ENCODE measurements at regions not wholly inside any gene's neighbourhood (a gene's known extent, or its start where the extent isn't known, plus 50 kb on each side); places are given as distances from the start of the nearest gene placed in this dataset.

DNA sequence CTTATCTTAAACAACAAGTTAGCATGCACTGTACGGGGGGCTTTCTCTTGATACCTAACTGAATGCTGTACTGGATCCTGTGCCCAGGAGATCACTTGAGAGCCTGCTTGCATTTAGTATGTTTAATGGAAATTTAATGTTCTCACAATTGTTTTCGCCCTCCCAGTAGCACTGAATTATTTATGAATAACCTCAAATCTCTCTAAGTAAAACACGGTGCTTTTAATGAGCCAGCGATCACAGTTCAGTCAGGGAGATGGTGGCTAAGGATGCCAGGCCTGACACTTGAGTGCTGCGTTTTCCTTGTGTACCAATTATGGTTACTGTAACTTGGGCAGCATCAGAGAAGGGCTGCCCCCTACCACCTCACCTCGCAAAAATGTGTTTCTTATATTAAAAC lies 115.5 kb upstream of the ADARB2 start:
- no peaks in the 10 kb centered on the region for H3K4me1 ChIP-seq (ENCODE audit: insufficient read depth)
- intact Hi-C loops (cut with DNase I), result no loop called here
- no peaks in the 10 kb centered on the region for H3K27me3 ChIP-seq
- H3K27ac ChIP-seq, result no peak overlapping the region
- no peaks in the 10 kb centered on the region for H3K36me3 ChIP-seq
- H3K9me3 ChIP-seq, result no peaks in the 10 kb centered on the region
- WGBS, 3 donors, result 83 to 93% (median 87%) methylated on average over 6 of the region's 6 CpGs
- TF ChIP-seq EP300 (IDR thresholded peaks at IDR 0.05) (no peak), POLR2A (IDR thresholded peaks at IDR 0.05) (no peak)
- TF ChIP-seq, protein P1, sequence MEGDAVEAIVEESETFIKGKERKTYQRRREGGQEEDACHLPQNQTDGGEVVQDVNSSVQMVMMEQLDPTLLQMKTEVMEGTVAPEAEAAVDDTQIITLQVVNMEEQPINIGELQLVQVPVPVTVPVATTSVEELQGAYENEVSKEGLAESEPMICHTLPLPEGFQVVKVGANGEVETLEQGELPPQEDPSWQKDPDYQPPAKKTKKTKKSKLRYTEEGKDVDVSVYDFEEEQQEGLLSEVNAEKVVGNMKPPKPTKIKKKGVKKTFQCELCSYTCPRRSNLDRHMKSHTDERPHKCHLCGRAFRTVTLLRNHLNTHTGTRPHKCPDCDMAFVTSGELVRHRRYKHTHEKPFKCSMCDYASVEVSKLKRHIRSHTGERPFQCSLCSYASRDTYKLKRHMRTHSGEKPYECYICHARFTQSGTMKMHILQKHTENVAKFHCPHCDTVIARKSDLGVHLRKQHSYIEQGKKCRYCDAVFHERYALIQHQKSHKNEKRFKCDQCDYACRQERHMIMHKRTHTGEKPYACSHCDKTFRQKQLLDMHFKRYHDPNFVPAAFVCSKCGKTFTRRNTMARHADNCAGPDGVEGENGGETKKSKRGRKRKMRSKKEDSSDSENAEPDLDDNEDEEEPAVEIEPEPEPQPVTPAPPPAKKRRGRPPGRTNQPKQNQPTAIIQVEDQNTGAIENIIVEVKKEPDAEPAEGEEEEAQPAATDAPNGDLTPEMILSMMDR (IDR thresholded peaks at IDR 0.05), result no peak
- DNase-seq, result no peak
- H3K4me3 ChIP-seq, result no peak overlapping the region

DNA sequence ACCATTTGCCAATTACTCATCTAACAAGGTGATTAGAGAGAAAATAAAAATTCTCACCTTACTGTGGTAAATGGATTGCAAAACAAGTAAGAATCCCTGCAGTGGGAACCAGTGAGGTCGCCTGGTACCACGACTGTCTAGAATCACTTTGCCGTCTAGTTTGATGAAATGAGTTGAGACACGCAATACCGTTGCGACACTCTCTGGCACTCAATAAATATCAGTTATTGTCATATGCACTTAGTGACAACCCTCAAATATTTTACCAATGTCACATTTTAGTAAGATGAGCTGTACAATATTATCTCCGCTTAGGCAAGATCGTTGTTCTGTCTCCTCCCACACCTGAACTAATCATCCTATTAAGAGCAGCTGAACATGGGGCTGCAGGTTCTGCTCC lies 114.4 kb upstream of the ADARB2 start:
- DNase-seq, result no peak
- Histone ChIP-seq H3K27ac (no peak overlapping the region), H3K4me3 (no peak overlapping the region), H3K27me3 (no peaks in the 10 kb centered on the region), H3K4me1 (ENCODE audit: insufficient read depth) (no peaks in the 10 kb centered on the region), H3K36me3 (no peaks in the 10 kb centered on the region), H3K9me3 (no peaks in the 10 kb centered on the region)
- intact Hi-C loops (cut with DNase I), result no loop called here
- 85 to 87% (median 87%) methylated on average over 8 of the region's 8 CpGs for WGBS, 3 donors
- TF ChIP-seq, protein P1 (IDR thresholded peaks at IDR 0.05), result no peak
- TF ChIP-seq EP300 (IDR thresholded peaks at IDR 0.05) (no peak), POLR2A (IDR thresholded peaks at IDR 0.05) (no peak)

DNA sequence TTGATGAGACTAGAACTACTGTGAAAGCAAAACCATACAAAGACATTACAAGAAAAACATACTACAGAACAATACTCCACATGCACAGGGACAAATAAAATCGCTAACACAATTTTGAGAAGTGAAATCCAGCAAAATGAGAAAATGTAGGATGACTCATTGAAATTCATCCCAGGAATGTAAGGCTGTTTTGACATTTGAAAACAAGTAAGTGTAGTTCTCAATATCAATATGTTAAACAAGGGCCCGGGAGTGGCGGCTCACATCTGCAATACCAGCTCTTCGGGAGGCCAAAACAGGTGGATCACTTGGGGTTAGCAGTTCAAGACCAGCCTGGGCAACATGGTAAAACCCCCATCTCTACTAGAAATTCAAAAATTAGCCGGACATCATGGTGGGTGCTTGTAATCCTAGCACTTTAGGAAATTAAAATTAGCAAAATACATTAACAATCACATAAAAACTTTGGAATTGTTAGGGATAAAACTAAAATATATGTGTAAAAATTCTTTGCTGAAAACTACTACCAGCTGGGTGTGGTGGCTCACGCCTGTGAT lies 113.7 kb upstream of the ADARB2 start:
- Histone ChIP-seq H3K4me1 (ENCODE audit: insufficient read depth) (no peaks in the 10 kb centered on the region), H3K36me3 (no peaks in the 10 kb centered on the region), H3K4me3 (no peak overlapping the region), H3K27ac (no peak overlapping the region), H3K9me3 (no peaks in the 10 kb centered on the region), H3K27me3 (no peaks in the 10 kb centered on the region)
- TF ChIP-seq POLR2A (IDR thresholded peaks at IDR 0.05), result no peak
- no peak for DNase-seq
- intact Hi-C loops (cut with DNase I), result no loop called here
- 78 to 89% (median 88%) methylated on average over 6 of the region's 6 CpGs for WGBS, 3 donors

DNA sequence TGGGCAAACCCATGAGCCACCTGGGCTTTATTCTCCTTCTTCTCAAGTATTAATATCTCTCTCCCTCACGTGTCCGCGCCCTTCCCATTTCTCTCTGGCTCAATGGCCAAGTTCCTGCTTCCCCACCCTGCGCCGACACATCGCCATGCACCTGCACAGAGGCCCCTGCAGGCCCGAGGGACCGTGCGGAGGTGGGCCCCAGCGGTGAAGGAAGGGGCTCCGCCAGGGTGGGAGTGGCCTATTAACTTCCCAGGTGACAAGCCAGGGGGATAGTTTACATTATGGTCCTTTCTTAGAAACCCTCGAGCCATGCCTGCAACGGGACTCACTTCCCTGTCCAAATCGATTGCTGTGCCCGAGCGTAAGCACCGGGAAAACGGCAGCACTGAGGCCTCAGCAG lies 110.0 kb upstream of the ADARB2 start:
- TF ChIP-seq EP300 (IDR thresholded peaks at IDR 0.05), result no peak
- 86 to 93% (median 88%) methylated on average over 18 of the region's 18 CpGs for WGBS, 3 donors
- no peaks in the 10 kb centered on the region for H3K27me3 ChIP-seq
- DNase-seq, result no peak
- no peaks in the 10 kb centered on the region for H3K9me3 ChIP-seq
- H3K4me3 ChIP-seq, result no peak overlapping the region
- H3K27ac ChIP-seq, result no peak overlapping the region
- intact Hi-C loops (cut with DNase I), result no loop called here
- no peaks in the 10 kb centered on the region for H3K36me3 ChIP-seq
- H3K4me1 ChIP-seq (ENCODE audit: insufficient read depth), result no peaks in the 10 kb centered on the region

DNA sequence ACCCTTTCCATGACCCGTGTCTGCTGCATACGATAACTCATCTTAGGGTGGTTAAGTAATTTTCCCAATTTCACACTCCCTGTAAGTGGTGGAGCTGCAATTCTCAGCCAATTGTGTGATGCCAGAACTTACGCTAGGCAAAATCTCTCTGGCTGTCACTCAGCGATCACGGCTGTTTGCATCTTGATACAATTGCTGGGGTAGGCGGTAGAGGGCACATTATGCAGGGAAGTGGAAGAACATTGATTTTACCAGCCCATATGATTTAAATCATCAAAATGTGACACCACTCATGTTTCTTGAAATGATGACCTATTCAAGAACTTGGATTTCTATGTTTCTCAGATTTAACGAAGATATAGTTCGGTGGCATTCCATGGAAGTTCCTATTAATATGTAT lies 108.7 kb upstream of the ADARB2 start:
- TF ChIP-seq EP300 (IDR thresholded peaks at IDR 0.05), result no peak
- H3K9me3 ChIP-seq, result no peaks in the 10 kb centered on the region
- no peak overlapping the region for H3K4me3 ChIP-seq
- intact Hi-C loops (cut with DNase I), result no loop called here
- WGBS, 3 donors, result 90 to 94% (median 92%) methylated on average over 8 of the region's 8 CpGs
- no peaks in the 10 kb centered on the region for H3K4me1 ChIP-seq (ENCODE audit: insufficient read depth)
- no peak for DNase-seq
- no peak overlapping the region for H3K27ac ChIP-seq
- H3K36me3 ChIP-seq, result no peaks in the 10 kb centered on the region
- H3K27me3 ChIP-seq, result no peaks in the 10 kb centered on the region

DNA sequence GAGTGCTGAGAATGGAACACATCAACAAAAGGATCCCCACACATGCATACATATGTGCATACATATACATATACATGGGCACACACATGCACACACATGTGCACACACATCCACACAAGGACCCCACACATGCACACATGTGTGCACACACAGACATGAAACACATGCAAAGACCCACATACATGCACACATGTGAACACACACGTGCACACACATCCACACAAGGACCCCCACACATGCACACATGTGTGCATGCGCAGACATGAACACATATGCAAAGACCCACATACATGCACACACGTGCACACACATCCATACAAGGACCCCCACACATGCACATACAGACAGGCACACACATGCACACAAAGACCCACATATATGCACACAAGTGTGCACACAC lies 104.4 kb upstream of the ADARB2 start:
- Histone ChIP-seq H3K36me3 (no peaks in the 10 kb centered on the region), H3K27ac (no peak overlapping the region), H3K9me3 (no peaks in the 10 kb centered on the region), H3K27me3 (no peaks in the 10 kb centered on the region), H3K4me1 (ENCODE audit: insufficient read depth) (no peaks in the 10 kb centered on the region), H3K4me3 (no peak overlapping the region)
- no peak for DNase-seq
- no peak for TF ChIP-seq EP300 (IDR thresholded peaks at IDR 0.05)
- no peak for TF ChIP-seq POLR2A (IDR thresholded peaks at IDR 0.05)
- TF ChIP-seq, protein P1 (IDR thresholded peaks at IDR 0.05), result no peak
- WGBS, 3 donors, result 79 to 90% (median 86%) methylated on average over 3 of the region's 3 CpGs
- intact Hi-C loops (cut with DNase I), result loop anchor here in 1 of 4 donors (2.0 kb wide), 1 partner anchor 27 kb away; no protein-coding TSS in a partner anchor
